Suprapubic skin (tissue), 4 donors: ENCODE measurements at regions not wholly inside any gene's neighbourhood (a gene's known extent, or its start where the extent isn't known, plus 50 kb on each side); places are given as distances from the start of the nearest gene placed in this dataset.

Experiments used
- DNase-seq, 2 donors: peaks; one replicate each; pipeline ENCODE4 v3.0.0-alpha.2; 2019; ENCODE audit warnings: low spot score in 2 of 2
- H3K27ac ChIP-seq: fragments of 200-600 bp; sonication (generic); one replicate; pipeline ENCODE4 v1.5.1; 2019
- H3K27me3 ChIP-seq: fragments of 200-600 bp; sonication (generic); one replicate; pipeline ENCODE4 v1.5.1; 2019
- H3K36me3 ChIP-seq: fragments of 200-600 bp; sonication (generic); one replicate; pipeline ENCODE4 v1.5.1; 2019
- H3K4me1 ChIP-seq: fragments of 200-600 bp; sonication (generic); one replicate; pipeline ENCODE4 v1.5.1; 2019
- H3K4me3 ChIP-seq: fragments of 200-600 bp; sonication (generic); one replicate; pipeline ENCODE4 v1.5.1; 2019; ENCODE audit warnings: mild to moderate bottlenecking
- H3K9me3 ChIP-seq: fragments of 200-600 bp; sonication (generic); one replicate; pipeline ENCODE4 v1.5.1; 2019
- EP300 ChIP-seq: sonication (generic); formaldehyde crosslinking; IDR thresholded peaks from one replicate; pipeline ENCODE4 v1.6.1; 2017; ENCODE audit warnings: antibody characterized with exemption
- POLR2A ChIP-seq, 2 donors: fragments of 450-650 bp; IDR thresholded peaks; one replicate each; pipeline ENCODE4 v1.6.1; 2017; ENCODE audit warnings: antibody characterized with exemption in 2 of 2, mild to moderate bottlenecking in 2 of 2, moderate library complexity in 2 of 2
- POLR2AphosphoS5 ChIP-seq, 3 donors: sonication (generic); formaldehyde crosslinking; IDR thresholded peaks; one replicate each; pipeline ENCODE4 v1.6.1; 2017; ENCODE audit warnings: antibody characterized with exemption in 3 of 3
- whole genome bisulfite sequencing: methylation state at CpG from one replicate; pipeline ENCODE4 v1.1.5; 2018; 5-methylcytosine and 5-hydroxymethylcytosine counted together
- TF ChIP-seq, protein P1 (sequence below), 2 donors: fragments of 200-600 bp in 1 of 2; fragments of 450-650 bp in 1 of 2; sonication (generic) in 1 of 2; IDR thresholded peaks; one replicate each; pipeline ENCODE4 v1.5.1; 2016 to 2019; ENCODE audit warnings: antibody characterized with exemption in 2 of 2, mild to moderate bottlenecking in 1 of 2, moderate library complexity in 1 of 2

- no peaks in the 10 kb centered on the region for H3K4me1 ChIP-seq
- TF ChIP-seq EP300 (no peak), POLR2A (IDR thresholded peaks at IDR 0.05) (no peak), POLR2AphosphoS5 (IDR thresholded peaks at IDR 0.05) (no peak)
- TF ChIP-seq, protein P1, sequence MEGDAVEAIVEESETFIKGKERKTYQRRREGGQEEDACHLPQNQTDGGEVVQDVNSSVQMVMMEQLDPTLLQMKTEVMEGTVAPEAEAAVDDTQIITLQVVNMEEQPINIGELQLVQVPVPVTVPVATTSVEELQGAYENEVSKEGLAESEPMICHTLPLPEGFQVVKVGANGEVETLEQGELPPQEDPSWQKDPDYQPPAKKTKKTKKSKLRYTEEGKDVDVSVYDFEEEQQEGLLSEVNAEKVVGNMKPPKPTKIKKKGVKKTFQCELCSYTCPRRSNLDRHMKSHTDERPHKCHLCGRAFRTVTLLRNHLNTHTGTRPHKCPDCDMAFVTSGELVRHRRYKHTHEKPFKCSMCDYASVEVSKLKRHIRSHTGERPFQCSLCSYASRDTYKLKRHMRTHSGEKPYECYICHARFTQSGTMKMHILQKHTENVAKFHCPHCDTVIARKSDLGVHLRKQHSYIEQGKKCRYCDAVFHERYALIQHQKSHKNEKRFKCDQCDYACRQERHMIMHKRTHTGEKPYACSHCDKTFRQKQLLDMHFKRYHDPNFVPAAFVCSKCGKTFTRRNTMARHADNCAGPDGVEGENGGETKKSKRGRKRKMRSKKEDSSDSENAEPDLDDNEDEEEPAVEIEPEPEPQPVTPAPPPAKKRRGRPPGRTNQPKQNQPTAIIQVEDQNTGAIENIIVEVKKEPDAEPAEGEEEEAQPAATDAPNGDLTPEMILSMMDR (IDR thresholded peaks at IDR 0.05): no peak
These were observed 360.7 kb downstream of the SAMD5 start for GRCh38 chr6:147869201-147869600.

GRCh38 chr6:147869869-147870268, 361.4 kb downstream of the SAMD5 start:
- Histone ChIP-seq H3K27me3 (no peaks in the 10 kb centered on the region), H3K36me3 (no peaks in the 10 kb centered on the region), H3K27ac (no peak overlapping the region), H3K4me3 (no peak overlapping the region), H3K9me3 (no peaks in the 10 kb centered on the region), H3K4me1 (no peaks in the 10 kb centered on the region)
- TF ChIP-seq POLR2AphosphoS5 (IDR thresholded peaks at IDR 0.05): no peak
- TF ChIP-seq POLR2A (IDR thresholded peaks at IDR 0.05): no peak
- TF ChIP-seq EP300: no peak
- TF ChIP-seq, protein P1 (IDR thresholded peaks at IDR 0.05): no peak
- DNase-seq: no peak
- 85% methylated on average over 5 of the region's 5 CpGs for WGBS

More at GRCh38 chr6:147869201-147869600, 360.7 kb downstream of the SAMD5 start:
- H3K36me3 ChIP-seq: no peaks in the 10 kb centered on the region
- no peaks in the 10 kb centered on the region for H3K27me3 ChIP-seq
- no peak overlapping the region for H3K27ac ChIP-seq
- WGBS: 61% methylated on average over 2 of the region's 2 CpGs
- no peaks in the 10 kb centered on the region for H3K9me3 ChIP-seq
- no peak overlapping the region for H3K4me3 ChIP-seq
- no peak for DNase-seq

GRCh38 chr6:147870506-147871110, 362.1 kb downstream of the SAMD5 start:
- Histone ChIP-seq H3K36me3 (no peaks in the 10 kb centered on the region), H3K4me3 (no peak overlapping the region), H3K9me3 (no peaks in the 10 kb centered on the region), H3K4me1 (no peaks in the 10 kb centered on the region), H3K27ac (no peak overlapping the region), H3K27me3 (no peaks in the 10 kb centered on the region)
- TF ChIP-seq, protein P1 (IDR thresholded peaks at IDR 0.05): no peak
- no peak for TF ChIP-seq POLR2AphosphoS5 (IDR thresholded peaks at IDR 0.05)
- no peak for TF ChIP-seq EP300
- no peak for TF ChIP-seq POLR2A (IDR thresholded peaks at IDR 0.05)
- WGBS: 44% methylated on average over 3 of the region's 4 CpGs
- DNase-seq: no peak

DNA sequence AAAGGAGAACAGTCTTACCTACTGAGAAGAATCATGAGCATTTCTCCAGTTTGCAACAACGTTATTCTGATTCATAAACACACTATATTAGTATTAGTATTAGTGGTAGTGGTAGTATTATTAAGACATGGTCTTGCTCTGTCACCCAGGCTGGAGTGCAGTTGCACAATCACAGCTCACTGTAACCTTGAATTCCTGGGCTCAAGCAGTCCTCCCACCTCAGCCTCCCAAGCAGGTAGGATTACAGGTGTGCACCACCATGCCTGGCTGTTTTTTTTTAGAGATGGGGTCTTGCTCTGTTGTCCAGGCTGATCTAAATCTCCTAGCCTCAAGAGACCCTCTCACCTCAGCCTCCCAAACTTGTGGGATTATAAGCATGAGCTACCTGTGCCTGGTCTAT, 363.5 kb downstream of the SAMD5 start:
- H3K27ac ChIP-seq: no peak overlapping the region
- 92% methylated on average over 1 of the region's 1 CpG for WGBS
- H3K4me1 ChIP-seq: no peaks in the 10 kb centered on the region
- no peaks in the 10 kb centered on the region for H3K9me3 ChIP-seq
- no peak for DNase-seq
- no peaks in the 10 kb centered on the region for H3K36me3 ChIP-seq
- H3K4me3 ChIP-seq: no peak overlapping the region
- H3K27me3 ChIP-seq: no peaks in the 10 kb centered on the region
- TF ChIP-seq EP300 (no peak), POLR2A (IDR thresholded peaks at IDR 0.05) (no peak), POLR2AphosphoS5 (IDR thresholded peaks at IDR 0.05) (no peak)
- TF ChIP-seq, protein P1 (IDR thresholded peaks at IDR 0.05): no peak

DNA sequence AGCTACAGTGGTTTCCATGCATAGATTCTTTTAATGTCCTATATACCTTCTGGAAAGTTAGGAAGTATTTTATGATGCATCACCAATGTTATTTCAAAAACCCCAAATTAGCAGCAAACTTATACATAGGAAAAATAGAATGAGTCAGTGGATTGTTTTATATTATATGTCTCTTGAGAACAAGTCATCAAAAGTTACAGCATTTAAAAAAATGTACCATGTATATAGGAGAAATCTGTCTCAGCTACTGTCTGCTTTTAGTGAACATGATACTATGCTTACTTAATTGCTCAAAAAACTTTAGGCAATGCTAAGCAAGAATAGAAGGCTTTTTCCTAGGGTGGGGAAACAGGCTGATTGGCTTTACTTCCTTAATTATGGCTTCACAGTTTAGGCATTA, 365.3 kb downstream of the SAMD5 start:
- H3K9me3 ChIP-seq: no peaks in the 10 kb centered on the region
- DNase-seq: no peak

More for the DNA sequence above, 365.3 kb downstream of the SAMD5 start:
- Histone ChIP-seq H3K4me3 (no peak overlapping the region), H3K4me1 (no peaks in the 10 kb centered on the region), H3K27me3 (no peaks in the 10 kb centered on the region), H3K27ac (no peak overlapping the region), H3K36me3 (no peaks in the 10 kb centered on the region)
- no peak for TF ChIP-seq POLR2A (IDR thresholded peaks at IDR 0.05)
- no peak for TF ChIP-seq POLR2AphosphoS5 (IDR thresholded peaks at IDR 0.05)
- TF ChIP-seq, protein P1 (IDR thresholded peaks at IDR 0.05): no peak
- no peak for TF ChIP-seq EP300
